ENCODE measurements at regions not wholly inside any gene's neighbourhood (a gene's known extent, or its start where the extent isn't known, plus 50 kb on each side); places are given as distances from the start of the nearest gene placed in this dataset.
A peak's percentile ranks its signal among the peaks of the same experiment; 100 is the strongest.

DNA sequence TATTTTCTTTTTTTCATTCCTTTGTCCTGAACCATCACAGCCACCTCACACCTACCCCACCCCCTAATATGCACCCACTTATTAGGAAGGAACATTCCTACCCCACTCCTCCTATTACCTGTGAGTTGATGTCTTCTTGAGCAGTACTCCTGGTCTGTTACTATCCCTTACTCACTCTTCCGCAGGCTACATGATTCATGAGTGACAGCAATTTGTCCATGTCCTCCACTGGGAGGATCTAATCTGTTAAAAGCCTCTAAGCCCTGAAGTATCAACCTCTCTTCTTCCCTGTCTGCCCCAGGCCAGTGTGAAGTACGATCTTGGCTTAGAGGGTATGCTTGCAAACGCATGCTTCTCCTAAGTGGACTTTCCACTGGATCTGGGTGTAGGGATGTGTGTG lies 75.6 kb upstream of the RFX8 start:
- Histone ChIP-seq H3K27me3 (ENCODE audit: control insufficient read depth, insufficient read depth, low read length) (no peaks in the 10 kb centered on the region), H3K9ac (ENCODE audit: low read depth, low read length) (no peak overlapping the region), H3K27ac (ENCODE audit: low read depth, low read length) (no peak overlapping the region), H3K4me1 (ENCODE audit: control insufficient read depth, insufficient read depth, low read length) (no peaks in the 10 kb centered on the region), H3K36me3 (ENCODE audit: control insufficient read depth, insufficient read depth, low read length) (no peaks in the 10 kb centered on the region), H3K9me3 (ENCODE audit: control insufficient read depth, insufficient read depth, low read length) (no peaks in the 10 kb centered on the region), H3K4me3 (ENCODE audit: low read depth, low read length) (no peak overlapping the region)

DNA sequence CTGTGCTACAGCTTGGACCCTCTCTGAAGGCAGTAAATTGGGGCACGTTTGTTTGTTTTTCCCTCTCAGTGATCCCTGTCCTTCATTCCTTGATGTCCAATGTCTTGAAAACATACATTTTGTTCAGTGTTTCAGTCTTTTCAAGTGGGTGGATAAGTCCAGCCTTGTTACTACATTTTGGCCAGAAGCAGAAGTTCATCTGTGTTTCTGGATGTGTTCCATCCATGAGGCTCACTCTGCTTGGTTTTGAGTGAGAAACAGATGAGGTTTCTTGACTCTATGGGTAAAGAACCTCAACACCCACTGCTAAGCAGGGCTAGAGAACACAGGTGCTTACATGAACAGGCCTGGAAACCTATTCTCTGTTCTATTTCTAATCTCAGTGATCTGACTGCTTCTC lies 74.5 kb upstream of the RFX8 start:
- H3K4me1 ChIP-seq (ENCODE audit: control insufficient read depth, insufficient read depth, low read length): no peaks in the 10 kb centered on the region

GRCh38 chr2:101546376-101547058 lies 71.6 kb upstream of the RFX8 start:
- Histone ChIP-seq H3K27ac (ENCODE audit: low read depth, low read length) (no peak overlapping the region), H3K9ac (ENCODE audit: low read depth, low read length) (no peak overlapping the region), H3K9me3 (ENCODE audit: control insufficient read depth, insufficient read depth, low read length) (no peaks in the 10 kb centered on the region), H3K4me3 (ENCODE audit: low read depth, low read length) (no peak overlapping the region), H3K27me3 (ENCODE audit: control insufficient read depth, insufficient read depth, low read length) (no peaks in the 10 kb centered on the region), H3K36me3 (ENCODE audit: control insufficient read depth, insufficient read depth, low read length) (no peaks in the 10 kb centered on the region), H3K4me1 (ENCODE audit: control insufficient read depth, insufficient read depth, low read length) (no peaks in the 10 kb centered on the region)

More for the DNA sequence above, 74.5 kb upstream of the RFX8 start:
- Histone ChIP-seq H3K36me3 (ENCODE audit: control insufficient read depth, insufficient read depth, low read length) (no peaks in the 10 kb centered on the region), H3K4me3 (ENCODE audit: low read depth, low read length) (no peak overlapping the region), H3K27ac (ENCODE audit: low read depth, low read length) (no peak overlapping the region), H3K9me3 (ENCODE audit: control insufficient read depth, insufficient read depth, low read length) (no peaks in the 10 kb centered on the region), H3K27me3 (ENCODE audit: control insufficient read depth, insufficient read depth, low read length) (no peaks in the 10 kb centered on the region), H3K9ac (ENCODE audit: low read depth, low read length) (no peak overlapping the region)

- H3K27me3 ChIP-seq (ENCODE audit: control insufficient read depth, insufficient read depth, low read length): no peaks in the 10 kb centered on the region
- H3K4me3 ChIP-seq (ENCODE audit: low read depth, low read length): no peak overlapping the region
- H3K9me3 ChIP-seq (ENCODE audit: control insufficient read depth, insufficient read depth, low read length): no peaks in the 10 kb centered on the region
- no peaks in the 10 kb centered on the region for H3K4me1 ChIP-seq (ENCODE audit: control insufficient read depth, insufficient read depth, low read length)
- H3K27ac ChIP-seq (ENCODE audit: low read depth, low read length): no peak overlapping the region
- no peak overlapping the region for H3K9ac ChIP-seq (ENCODE audit: low read depth, low read length)
- H3K36me3 ChIP-seq (ENCODE audit: control insufficient read depth, insufficient read depth, low read length): no peaks in the 10 kb centered on the region
Measured at GRCh38 chr2:101545950-101546349, 71.0 kb upstream of the RFX8 start.

GRCh38 chr2:101540518-101540917 lies 65.6 kb upstream of the RFX8 start:
- no peak overlapping the region for H3K27ac ChIP-seq (ENCODE audit: low read depth, low read length)
- H3K36me3 ChIP-seq (ENCODE audit: control insufficient read depth, insufficient read depth, low read length): no peaks in the 10 kb centered on the region
- no peak overlapping the region for H3K4me3 ChIP-seq (ENCODE audit: low read depth, low read length)

GRCh38 chr2:101538076-101538475 lies 63.2 kb upstream of the RFX8 start:
- Histone ChIP-seq H3K4me3 (ENCODE audit: low read depth, low read length) (no peak overlapping the region), H3K9me3 (ENCODE audit: control insufficient read depth, insufficient read depth, low read length) (no peaks in the 10 kb centered on the region), H3K36me3 (ENCODE audit: control insufficient read depth, insufficient read depth, low read length) (no peaks in the 10 kb centered on the region), H3K27me3 (ENCODE audit: control insufficient read depth, insufficient read depth, low read length) (no peaks in the 10 kb centered on the region), H3K27ac (ENCODE audit: low read depth, low read length) (no peak overlapping the region), H3K4me1 (ENCODE audit: control insufficient read depth, insufficient read depth, low read length) (peaks cover 14% of the 10 kb centered on the region), H3K9ac (ENCODE audit: low read depth, low read length) (no peak overlapping the region)

More at GRCh38 chr2:101540518-101540917, 65.6 kb upstream of the RFX8 start:
- Histone ChIP-seq H3K4me1 (ENCODE audit: control insufficient read depth, insufficient read depth, low read length) (no peaks in the 10 kb centered on the region), H3K9me3 (ENCODE audit: control insufficient read depth, insufficient read depth, low read length) (no peaks in the 10 kb centered on the region), H3K27me3 (ENCODE audit: control insufficient read depth, insufficient read depth, low read length) (no peaks in the 10 kb centered on the region), H3K9ac (ENCODE audit: low read depth, low read length) (no peak overlapping the region)

DNA sequence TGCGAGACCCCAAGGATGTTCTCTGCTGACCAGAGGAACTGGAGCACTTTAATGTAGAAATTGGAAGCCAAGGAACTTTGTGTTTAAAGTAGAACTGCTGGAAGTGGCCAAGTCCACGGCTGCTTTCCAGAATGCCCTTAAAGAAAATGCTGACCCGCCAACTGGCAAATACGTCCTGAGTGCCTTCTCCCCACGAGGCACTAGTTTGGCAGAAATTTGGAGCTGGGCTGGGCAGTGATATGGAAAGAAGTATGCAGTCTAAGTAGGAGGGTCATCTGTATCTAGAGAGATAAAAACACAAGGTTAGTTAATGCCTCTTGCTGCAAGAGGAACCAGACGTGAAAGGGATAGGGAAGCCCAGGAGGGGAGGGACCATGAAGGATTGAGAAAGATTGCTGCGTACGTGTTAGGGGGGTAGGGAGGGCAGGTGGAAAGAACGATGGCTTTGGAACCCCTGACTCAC lies 59.3 kb upstream of the RFX8 start:
- Histone ChIP-seq H3K9ac (ENCODE audit: low read depth, low read length) (no peak overlapping the region), H3K9me3 (ENCODE audit: control insufficient read depth, insufficient read depth, low read length) (no peaks in the 10 kb centered on the region), H3K27ac (ENCODE audit: low read depth, low read length) (peak overlapping the region; percentile 83), H3K27me3 (ENCODE audit: control insufficient read depth, insufficient read depth, low read length) (no peaks in the 10 kb centered on the region), H3K4me1 (ENCODE audit: control insufficient read depth, insufficient read depth, low read length) (peaks cover 14% of the 10 kb centered on the region), H3K36me3 (ENCODE audit: control insufficient read depth, insufficient read depth, low read length) (no peaks in the 10 kb centered on the region), H3K4me3 (ENCODE audit: low read depth, low read length) (no peak overlapping the region)

DNA sequence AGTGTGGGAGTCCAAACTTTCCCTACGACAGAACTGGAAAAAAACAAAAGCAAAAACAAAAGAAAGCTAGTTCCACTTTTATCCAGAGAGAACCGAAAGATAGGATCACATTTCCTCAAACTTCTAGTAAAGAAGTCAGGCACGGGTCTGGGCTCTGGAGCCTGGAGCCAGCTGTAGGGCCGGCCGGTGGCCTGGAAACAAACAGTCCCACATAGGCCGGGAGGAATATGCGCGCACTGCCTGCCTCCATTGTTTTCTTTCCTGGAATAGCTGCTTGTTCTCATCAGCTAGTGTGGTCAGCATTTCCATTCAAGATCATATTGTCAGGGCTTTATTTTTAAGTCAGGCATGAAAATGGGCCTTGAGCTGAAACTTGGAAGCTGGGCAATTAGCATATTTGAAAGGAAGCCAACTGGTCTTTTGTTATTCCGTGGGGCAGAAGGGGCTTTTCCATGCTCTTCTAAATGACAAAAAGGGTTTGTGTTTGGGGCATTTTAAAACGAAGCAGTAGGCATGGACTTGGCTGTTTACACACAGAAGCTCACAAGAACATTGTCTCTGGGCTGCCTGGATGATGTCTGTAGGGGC lies 58.7 kb upstream of the RFX8 start:
- Histone ChIP-seq H3K9ac (ENCODE audit: low read depth, low read length) (no peak overlapping the region), H3K4me3 (ENCODE audit: low read depth, low read length) (no peak overlapping the region), H3K9me3 (ENCODE audit: control insufficient read depth, insufficient read depth, low read length) (no peaks in the 10 kb centered on the region)

GRCh38 chr2:101528501-101528900 lies 53.6 kb upstream of the RFX8 start:
- peaks cover 3% of the 10 kb centered on the region for H3K4me1 ChIP-seq (ENCODE audit: control insufficient read depth, insufficient read depth, low read length)
- no peaks in the 10 kb centered on the region for H3K27me3 ChIP-seq (ENCODE audit: control insufficient read depth, insufficient read depth, low read length)
- H3K4me3 ChIP-seq (ENCODE audit: low read depth, low read length): no peak overlapping the region
- H3K9me3 ChIP-seq (ENCODE audit: control insufficient read depth, insufficient read depth, low read length): no peaks in the 10 kb centered on the region
- no peak overlapping the region for H3K9ac ChIP-seq (ENCODE audit: low read depth, low read length)
- no peak overlapping the region for H3K27ac ChIP-seq (ENCODE audit: low read depth, low read length)
- no peaks in the 10 kb centered on the region for H3K36me3 ChIP-seq (ENCODE audit: control insufficient read depth, insufficient read depth, low read length)

More for the DNA sequence above, 58.7 kb upstream of the RFX8 start:
- H3K4me1 ChIP-seq (ENCODE audit: control insufficient read depth, insufficient read depth, low read length): peaks cover 14% of the 10 kb centered on the region
- H3K36me3 ChIP-seq (ENCODE audit: control insufficient read depth, insufficient read depth, low read length): no peaks in the 10 kb centered on the region
- no peaks in the 10 kb centered on the region for H3K27me3 ChIP-seq (ENCODE audit: control insufficient read depth, insufficient read depth, low read length)
- H3K27ac ChIP-seq (ENCODE audit: low read depth, low read length): peak overlapping the region; percentile 83

- Histone ChIP-seq H3K9me3 (ENCODE audit: control insufficient read depth, insufficient read depth, low read length) (no peaks in the 10 kb centered on the region), H3K27me3 (ENCODE audit: control insufficient read depth, insufficient read depth, low read length) (no peaks in the 10 kb centered on the region), H3K4me1 (ENCODE audit: control insufficient read depth, insufficient read depth, low read length) (no peaks in the 10 kb centered on the region), H3K9ac (ENCODE audit: low read depth, low read length) (no peak overlapping the region), H3K27ac (ENCODE audit: low read depth, low read length) (no peak overlapping the region), H3K4me3 (ENCODE audit: low read depth, low read length) (no peak overlapping the region), H3K36me3 (ENCODE audit: control insufficient read depth, insufficient read depth, low read length) (no peaks in the 10 kb centered on the region)
Measured at GRCh38 chr2:101524806-101525430, 50.0 kb upstream of the RFX8 start.
